K562 (cell line): ENCODE measurements at regions not wholly inside any gene's neighbourhood (a gene's known extent, or its start where the extent isn't known, plus 50 kb on each side); places are given as distances from the start of the nearest gene placed in this dataset.

Experiments
- ARID3B ChIP-seq: fragments of 250-450 bp; sonication (Bioruptor Pico); IDR thresholded peaks from 2 replicates; pipeline ENCODE4 v1.4.0; 2020; ENCODE audit warnings: borderline replicate concordance
- CC2D1A ChIP-seq: fragments of 450-650 bp; IDR thresholded peaks from 2 replicates; pipeline ENCODE4 v1.6.1; 2017; ENCODE audit warnings: mild to moderate bottlenecking
- CEBPG ChIP-seq, 3 experiments: fragments of 200-800 bp in 1 of 3; sonication (Bioruptor generic) in 1 of 3; sonication (generic) in 1 of 3; formaldehyde crosslinking in 1 of 3; IDR thresholded peaks in 2 of 3; conservative IDR thresholded peaks in 1 of 3; 2 replicates each; pipeline versions ENCODE4 v1.6.1 to v1.8.0; 2016 to 2022; ENCODE audit warnings: missing compliant biosample characterization in 2 of 3, missing genetic modification characterization in 2 of 3, mild to moderate bottlenecking in 1 of 3, missing genetic modification reagents in 1 of 3
- ESRRA ChIP-seq: fragments of 450-650 bp; IDR thresholded peaks from 2 replicates; pipeline ENCODE4 v1.6.1; 2014; ENCODE audit warnings: low read depth, mild to moderate bottlenecking, moderate library complexity, borderline replicate concordance
- ETS2 ChIP-seq: IDR thresholded peaks from 2 replicates; pipeline ENCODE4 v1.6.1; 2016; ENCODE audit warnings: borderline replicate concordance, missing genetic modification characterization, mild to moderate bottlenecking, moderate library complexity, missing compliant biosample characterization; ENCODE audit not compliant: poor library complexity, severe bottlenecking
- FOXK1 ChIP-seq: sonication (generic); formaldehyde crosslinking; IDR thresholded peaks from 2 replicates; pipeline ENCODE4 v1.8.0; 2022; ENCODE audit warnings: missing genetic modification reagents, mild to moderate bottlenecking, borderline replicate concordance
- HDAC2 ChIP-seq: fragments of 450-650 bp; IDR thresholded peaks from 2 replicates; pipeline ENCODE4 v1.6.1; 2016; ENCODE audit warnings: mild to moderate bottlenecking
- KLF10 ChIP-seq: fragments of 250-450 bp; sonication (Bioruptor Pico); IDR thresholded peaks from 2 replicates; pipeline ENCODE4 v1.6.1; 2021; ENCODE audit warnings: matching md5 sums
- KLF16 ChIP-seq: IDR thresholded peaks from 2 replicates; pipeline ENCODE4 v1.6.1; 2016; ENCODE audit warnings: antibody characterized with exemption
- MCM3 ChIP-seq: fragments of 450-650 bp; IDR thresholded peaks from 2 replicates; pipeline ENCODE4 v1.6.1; 2016
- MEF2A ChIP-seq: IDR thresholded peaks from 2 replicates; pipeline ENCODE4 v1.6.1; 2011; ENCODE audit warnings: low read depth, mild to moderate bottlenecking, low read length, moderate library complexity; ENCODE audit not compliant: control insufficient read depth
- MLX ChIP-seq, 2 experiments: fragments of 450-650 bp in 1 of 2; sonication (generic) in 1 of 2; formaldehyde crosslinking; conservative IDR thresholded peaks; 2 replicates each; pipeline versions ENCODE4 v1.4.0 to v1.8.1; 2020 to 2022; ENCODE audit warnings: mild to moderate bottlenecking in 1 of 2, missing genetic modification reagents in 1 of 2
- NFE2L1 ChIP-seq: fragments of 450-650 bp; IDR thresholded peaks from 2 replicates; pipeline ENCODE4 v1.6.1; 2016; ENCODE audit warnings: missing genetic modification characterization, low read depth, mild to moderate bottlenecking, missing compliant biosample characterization, moderate library complexity, borderline replicate concordance
- POU5F1 ChIP-seq: fragments of 150-350 bp; IDR thresholded peaks from 2 replicates; pipeline ENCODE4 v1.6.1; 2014; ENCODE audit warnings: borderline replicate concordance, low read length, low read depth, mild to moderate bottlenecking; ENCODE audit not compliant: partially characterized antibody
- RAD51 ChIP-seq: fragments of 450-650 bp; IDR thresholded peaks from 2 replicates; pipeline ENCODE4 v1.7.1; 2016; ENCODE audit warnings: low read depth, mild to moderate bottlenecking, borderline replicate concordance
- SLC30A9 ChIP-seq: fragments of 250-450 bp; sonication (Bioruptor Pico); IDR thresholded peaks from 2 replicates; pipeline ENCODE4 v1.8.0; 2022; ENCODE audit warnings: mild to moderate bottlenecking, moderate library complexity
- SMARCB1 ChIP-seq: IDR thresholded peaks from 2 replicates; pipeline ENCODE4 v1.6.1; 2011; ENCODE audit warnings: improper control_type of control experiment, low read depth; ENCODE audit not compliant: insufficient read length
- SRF ChIP-seq, 2 experiments: fragments of 250-450, 450-650 bp in 1 of 2; sonication (Bioruptor Pico) in 1 of 2; sonication (generic) in 1 of 2; formaldehyde crosslinking; IDR thresholded peaks; 2 replicates each; pipeline versions ENCODE4 v1.5.0 to v1.5.1; 2020 to 2022; ENCODE audit warnings: mild to moderate bottlenecking in 1 of 2, missing genetic modification reagents in 1 of 2
- TAF1 ChIP-seq: IDR thresholded peaks from 2 replicates; pipeline ENCODE4 v1.6.1; 2011; ENCODE audit warnings: mild to moderate bottlenecking, low read length, moderate library complexity; ENCODE audit not compliant: insufficient read depth, control insufficient read depth, severe bottlenecking; ENCODE audit errors: extremely low read depth
- TCF7 ChIP-seq: sonication (generic); IDR thresholded peaks from 2 replicates; pipeline ENCODE4 v1.6.1; 2016; ENCODE audit warnings: antibody characterized with exemption, borderline replicate concordance
- TFE3 ChIP-seq: fragments of 450-650 bp; formaldehyde crosslinking; IDR thresholded peaks from 2 replicates; pipeline ENCODE4 v1.4.0; 2020; ENCODE audit warnings: mild to moderate bottlenecking, mixed read lengths
- THRAP3 ChIP-seq: fragments of 450-650 bp; IDR thresholded peaks from 2 replicates; pipeline ENCODE4 v1.6.1; 2016; ENCODE audit warnings: mild to moderate bottlenecking, inconsistent platforms, borderline replicate concordance
- ZNF263 ChIP-seq: sonication (generic); formaldehyde crosslinking; IDR thresholded peaks from 2 replicates; pipeline ENCODE4 v1.8.0; 2022; ENCODE audit warnings: mild to moderate bottlenecking, missing genetic modification reagents, borderline replicate concordance
- ZNF75A ChIP-seq: fragments of 450-650 bp; formaldehyde crosslinking; IDR thresholded peaks from 2 replicates; pipeline ENCODE4 v1.4.0; 2020; ENCODE audit warnings: mild to moderate bottlenecking

- TF ChIP-seq SLC30A9 (CRISPR knock-in tag) (no peak), HDAC2 (peak; percentile 74), MEF2A (no peak), FOXK1 (CRISPR knock-in tag) (0 out of 2 replicates have a peak, but pooled peaks have one; percentile 28), ESRRA (peak; percentile 83), ARID3B (no peak), POU5F1 (no peak), KLF16 (no peak), NFE2L1 (no peak), MCM3 (no peak), CEBPG (CRISPR knock-in tag; IDR thresholded peaks at IDR 0.05) (no peak), CEBPG (tag; conservative IDR thresholded peaks at IDR 0.05 in 1 of 2, IDR thresholded peaks at IDR 0.05 in 1 of 2) (no peak), KLF10 (CRISPR knock-in tag) (no peak), ETS2 (no peak), MLX (CRISPR knock-in tag; conservative IDR thresholded peaks at IDR 0.05) (no peak), TAF1 (no peak), TCF7 (no peak), RAD51 (peak; percentile 90), ZNF263 (CRISPR knock-in tag) (no peak), TFE3 (peak; percentile 24), CC2D1A (no peak), SMARCB1 (peak; percentile 23), SRF (CRISPR knock-in tag; IDR thresholded peaks at IDR 0.05) (no peak), THRAP3 (no peak), ZNF75A (CRISPR knock-in tag) (no peak)
These were observed 55.3 kb downstream of the ELAPOR2 start (continued) for GRCh38 chr7:87003872-87004798.
